GM18870 (cell line): ENCODE measurements at regions not wholly inside any gene's neighbourhood (a gene's known extent, or its start where the extent isn't known, plus 50 kb on each side); places are given as distances from the start of the nearest gene placed in this dataset.

ENCODE experiments used
- ATAC-seq: cut with Tn5 transposase; IDR thresholded peaks from one replicate; pipeline ENCODE4 v1.9.1; 2021; ENCODE audit warnings: moderate library complexity; ENCODE audit not compliant: unreplicated experiment

- ATAC-seq: no peak
Observed at GRCh38 chr5:4159681-4160080, 564.0 kb downstream of the IRX1 start.

GRCh38 chr5:4164167-4164566 is 568.5 kb downstream of the IRX1 start:
- no peak for ATAC-seq

- ATAC-seq: no peak
Observed at GRCh38 chr5:4180703-4181102, 585.1 kb downstream of the IRX1 start.

GRCh38 chr5:4182144-4182543 is 586.5 kb downstream of the IRX1 start:
- no peak for ATAC-seq

GRCh38 chr5:4185127-4185526 is 589.5 kb downstream of the IRX1 start:
- ATAC-seq: no peak

GRCh38 chr5:4188704-4189103 is 593.1 kb downstream of the IRX1 start:
- ATAC-seq: no peak

GRCh38 chr5:4189317-4189716 is 593.7 kb downstream of the IRX1 start:
- no peak for ATAC-seq

- no peak for ATAC-seq
Observed at GRCh38 chr5:4191041-4191440, 595.4 kb downstream of the IRX1 start.

- ATAC-seq: no peak
Observed at GRCh38 chr5:4191703-4192102, 596.1 kb downstream of the IRX1 start.

- no peak for ATAC-seq
Observed at GRCh38 chr5:4192111-4192510, 596.5 kb downstream of the IRX1 start.

- ATAC-seq: no peak
Observed at GRCh38 chr5:4196744-4197143, 601.1 kb downstream of the IRX1 start.

- ATAC-seq: no peak
Observed at GRCh38 chr5:4197151-4197550, 601.5 kb downstream of the IRX1 start.

GRCh38 chr5:4198461-4198860 is 602.8 kb downstream of the IRX1 start:
- no peak for ATAC-seq

GRCh38 chr5:4199049-4199841 is 603.6 kb downstream of the IRX1 start:
- no peak for ATAC-seq

- no peak for ATAC-seq
Observed at GRCh38 chr5:4203146-4203545, 607.5 kb downstream of the IRX1 start.

- ATAC-seq: no peak
Observed at GRCh38 chr5:4204276-4205141, 608.9 kb downstream of the IRX1 start.

GRCh38 chr5:4205398-4205797 is 609.8 kb downstream of the IRX1 start:
- ATAC-seq: no peak

- no peak for ATAC-seq
Observed at GRCh38 chr5:4206127-4206526, 610.5 kb downstream of the IRX1 start.

- no peak for ATAC-seq
Observed at GRCh38 chr5:4207486-4207885, 611.9 kb downstream of the IRX1 start.

- ATAC-seq: no peak
Observed at GRCh38 chr5:4208537-4208936, 612.9 kb downstream of the IRX1 start.

- no peak for ATAC-seq
Observed at GRCh38 chr5:4208996-4209395, 613.4 kb downstream of the IRX1 start.

- ATAC-seq: no peak
Observed at GRCh38 chr5:4212071-4212739, 616.6 kb downstream of the IRX1 start.
